ENCODE measurements at regions not wholly inside any gene's neighbourhood (a gene's known extent, or its start where the extent isn't known, plus 50 kb on each side); places are given as distances from the start of the nearest gene placed in this dataset.

DNA sequence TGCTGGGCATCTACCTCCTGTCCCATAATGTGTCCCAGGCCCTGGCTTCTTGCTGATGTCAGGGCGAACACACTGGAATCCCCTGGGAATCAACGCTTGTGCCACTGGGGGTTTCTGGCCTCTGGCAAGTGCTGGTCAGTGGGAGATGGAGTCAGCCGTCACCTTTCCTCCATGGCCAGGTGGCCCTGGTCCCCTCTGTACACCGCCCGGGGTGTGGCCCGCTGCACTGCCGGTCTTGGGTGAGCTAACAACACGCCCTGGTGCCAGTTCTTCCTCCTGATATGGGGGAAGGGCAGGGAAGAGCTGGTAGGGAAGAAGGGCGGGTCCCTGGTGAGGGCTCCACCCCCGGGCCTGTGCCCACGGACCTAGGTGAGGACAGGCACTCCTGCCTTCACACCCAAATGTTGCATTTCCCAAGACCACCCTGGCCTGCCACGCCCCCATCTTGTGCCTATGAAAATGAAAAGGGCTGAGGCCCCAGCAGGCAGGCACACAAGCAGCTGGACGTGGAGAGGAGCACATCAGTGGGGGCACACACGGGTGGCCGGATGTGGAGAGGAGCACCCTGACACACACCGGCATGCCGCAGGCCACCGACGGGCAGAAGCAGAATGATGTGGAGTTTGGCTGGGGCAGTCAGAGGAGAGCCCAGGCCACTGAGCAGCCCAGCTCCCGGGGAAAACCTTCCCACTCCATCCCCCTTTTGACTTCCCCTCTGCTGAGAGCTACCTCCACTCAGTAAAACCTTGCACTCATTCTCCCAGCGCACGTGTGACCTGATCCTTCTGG lies 140.5 kb downstream of the ASB1 start:
- no peaks in the 10 kb centered on the region for H3K9me3 Mint-ChIP-seq
- ATAC-seq (no peak), DNase-seq (ENCODE audit: low spot score in 2 of 2) (no peak)
- no peaks in the 10 kb centered on the region for H3K36me3 Mint-ChIP-seq
- no peak overlapping the region for H3K27ac Mint-ChIP-seq

DNA sequence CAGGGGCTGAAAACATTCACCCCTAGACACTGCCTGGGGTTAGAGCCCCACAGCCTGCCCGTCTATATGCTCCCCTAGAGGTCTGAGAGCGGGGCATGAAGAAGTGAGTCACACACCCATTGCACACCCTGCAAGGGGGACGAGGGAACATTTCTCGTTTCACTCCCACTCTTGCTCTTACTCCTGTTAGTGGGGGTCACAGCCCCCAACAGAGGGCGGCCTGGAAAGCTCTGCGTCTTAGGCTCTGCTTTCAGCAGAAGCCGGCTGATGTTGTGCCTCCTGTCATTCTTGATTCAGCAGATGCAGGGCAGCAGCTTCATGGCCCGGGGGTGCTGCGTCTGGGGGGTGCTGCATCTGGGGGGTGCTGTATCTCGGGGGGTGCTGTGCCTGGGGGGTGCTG lies 141.3 kb downstream of the ASB1 start:
- ATAC-seq (no peak), DNase-seq (ENCODE audit: low spot score in 2 of 2) (no peak)
- Mint-ChIP-seq H3K27ac (no peak overlapping the region), H3K36me3 (no peaks in the 10 kb centered on the region), H3K9me3 (no peaks in the 10 kb centered on the region)

DNA sequence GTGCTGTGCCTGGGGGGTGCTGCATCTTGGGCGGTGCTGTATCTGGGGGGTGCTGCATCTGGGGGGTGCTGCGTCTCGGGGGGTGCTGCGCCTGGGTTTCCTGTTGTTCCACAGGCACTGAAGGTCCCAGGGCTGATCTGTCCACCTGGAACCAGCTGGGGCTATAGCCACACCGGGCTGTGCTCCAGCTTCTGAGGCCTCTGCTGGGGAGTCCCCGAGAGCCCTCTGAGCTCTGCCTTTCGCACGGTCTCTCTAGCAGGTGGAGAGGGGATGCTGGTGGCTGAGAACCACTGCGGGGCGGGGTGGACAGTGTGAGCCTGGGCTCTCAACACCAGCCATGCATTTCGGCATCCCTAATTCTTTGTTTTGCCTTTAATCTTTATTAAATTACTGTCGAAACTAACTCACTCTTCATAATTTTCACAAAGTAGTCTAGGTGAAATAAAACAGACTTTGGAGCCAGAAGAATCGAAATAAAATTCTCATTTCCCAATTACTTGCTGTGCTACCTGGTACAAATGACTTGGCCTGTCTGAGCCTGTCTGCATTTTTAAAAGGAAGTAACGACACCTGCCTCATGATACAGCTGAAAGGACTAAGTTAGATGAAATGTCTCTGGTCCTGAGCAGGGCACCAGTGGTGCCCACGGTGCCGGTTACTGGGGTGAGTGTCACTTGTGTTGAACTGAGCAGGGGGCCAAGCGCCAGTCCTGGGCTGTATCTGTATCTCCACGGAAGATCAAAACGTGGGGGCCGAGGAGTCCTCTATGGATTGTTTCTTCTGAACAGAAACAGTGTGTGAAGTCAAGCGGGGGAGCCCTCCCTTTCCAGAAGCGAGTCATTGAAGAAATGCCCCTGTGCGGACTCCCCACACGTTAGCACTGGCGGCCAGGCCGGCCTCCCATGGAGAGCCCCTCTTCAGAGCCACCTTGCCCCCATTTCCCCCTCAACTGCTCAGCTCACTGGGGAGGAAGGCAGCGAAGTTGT lies 142.0 kb downstream of the ASB1 start:
- Mint-ChIP-seq H3K9me3 (no peaks in the 10 kb centered on the region), H3K36me3 (no peaks in the 10 kb centered on the region), H3K27ac (no peak overlapping the region)
- DNase-seq (ENCODE audit: low spot score in 2 of 2) (no peak), ATAC-seq (no peak)

DNA sequence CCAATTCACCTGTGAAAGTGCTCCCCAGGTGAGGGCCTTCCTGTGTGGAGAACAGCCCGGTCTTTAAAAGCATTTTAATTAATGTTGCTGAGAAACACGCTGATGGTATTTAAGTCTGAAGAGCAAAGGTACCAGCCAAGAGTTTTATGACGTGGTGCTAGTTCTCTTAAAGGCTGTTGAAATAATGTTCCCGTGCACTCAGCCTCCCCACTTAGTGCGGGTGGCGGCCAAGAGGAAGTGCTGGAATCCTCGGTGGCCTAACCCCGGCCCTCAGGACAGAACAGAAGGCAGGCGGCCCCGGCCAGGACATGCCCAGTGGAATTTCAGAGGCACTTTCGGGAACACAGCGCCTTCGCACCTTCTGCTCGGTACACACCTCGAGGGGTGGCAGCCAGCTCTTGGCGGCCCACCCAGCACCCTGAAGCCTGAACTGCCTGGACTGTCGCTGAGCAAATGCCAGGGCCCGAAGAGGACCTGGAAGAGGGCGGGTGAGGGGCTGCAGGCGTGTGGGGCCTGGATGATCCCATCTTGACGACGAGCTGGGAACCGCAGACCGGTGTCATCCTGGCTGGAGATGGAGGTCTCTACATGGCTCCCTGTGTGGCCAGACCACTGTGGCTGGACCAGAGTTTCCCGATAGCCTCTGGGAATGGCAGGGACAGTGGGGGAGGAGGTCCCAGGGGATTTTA lies 142.9 kb downstream of the ASB1 start:
- Mint-ChIP-seq H3K36me3 (no peaks in the 10 kb centered on the region), H3K27ac (no peak overlapping the region), H3K9me3 (no peaks in the 10 kb centered on the region)
- ATAC-seq, result no peak
- DNase-seq (ENCODE audit: low spot score in 2 of 2), result no peak

DNA sequence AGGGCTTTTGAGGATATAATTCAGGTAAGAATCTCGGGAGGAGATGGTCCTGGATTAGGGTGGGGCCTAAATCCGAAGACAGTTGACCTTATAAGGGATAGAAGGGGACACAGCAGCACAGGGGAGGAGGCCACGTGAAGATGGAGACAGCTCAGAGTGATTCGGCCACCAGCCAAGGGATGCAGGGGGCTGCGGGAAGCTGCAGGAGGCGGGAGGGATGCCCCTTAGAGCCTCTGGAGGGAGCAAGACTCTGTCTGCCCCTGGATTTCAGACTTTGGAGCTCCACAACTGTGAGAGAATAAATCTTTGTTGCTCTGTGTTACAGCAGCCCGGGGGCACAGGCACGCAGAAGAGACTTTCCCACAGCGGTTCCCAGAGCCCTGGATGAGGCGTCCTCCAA lies 143.7 kb downstream of the ASB1 start:
- DNase-seq (ENCODE audit: low spot score in 2 of 2), result no peak
- H3K9me3 Mint-ChIP-seq, result no peaks in the 10 kb centered on the region
- no peak overlapping the region for H3K27ac Mint-ChIP-seq
- no peak for ATAC-seq
- H3K36me3 Mint-ChIP-seq, result no peaks in the 10 kb centered on the region

DNA sequence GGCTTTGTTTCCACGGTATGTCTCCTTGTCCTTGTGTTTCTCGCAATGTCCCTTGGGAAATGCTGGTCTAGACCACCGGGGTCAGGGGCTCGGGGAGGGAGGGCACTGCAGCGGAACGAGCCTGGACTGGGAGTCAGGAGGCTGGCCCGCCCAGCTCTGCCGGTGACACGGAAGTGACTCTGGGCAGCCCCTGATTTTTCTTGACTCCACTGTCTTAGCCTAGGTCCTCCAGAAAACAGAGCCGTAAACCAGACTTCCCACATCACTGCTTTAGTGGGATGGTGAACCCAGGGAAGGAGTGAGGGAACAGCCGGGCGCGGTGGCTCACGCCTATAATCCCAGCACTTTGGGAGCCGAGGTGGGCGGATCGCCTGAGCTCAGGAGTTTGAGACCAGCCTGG lies 144.2 kb downstream of the ASB1 start:
- ATAC-seq, result no peak
- no peaks in the 10 kb centered on the region for H3K36me3 Mint-ChIP-seq
- H3K27ac Mint-ChIP-seq, result no peak overlapping the region
- no peaks in the 10 kb centered on the region for H3K9me3 Mint-ChIP-seq
- no peak for DNase-seq (ENCODE audit: low spot score in 2 of 2)

DNA sequence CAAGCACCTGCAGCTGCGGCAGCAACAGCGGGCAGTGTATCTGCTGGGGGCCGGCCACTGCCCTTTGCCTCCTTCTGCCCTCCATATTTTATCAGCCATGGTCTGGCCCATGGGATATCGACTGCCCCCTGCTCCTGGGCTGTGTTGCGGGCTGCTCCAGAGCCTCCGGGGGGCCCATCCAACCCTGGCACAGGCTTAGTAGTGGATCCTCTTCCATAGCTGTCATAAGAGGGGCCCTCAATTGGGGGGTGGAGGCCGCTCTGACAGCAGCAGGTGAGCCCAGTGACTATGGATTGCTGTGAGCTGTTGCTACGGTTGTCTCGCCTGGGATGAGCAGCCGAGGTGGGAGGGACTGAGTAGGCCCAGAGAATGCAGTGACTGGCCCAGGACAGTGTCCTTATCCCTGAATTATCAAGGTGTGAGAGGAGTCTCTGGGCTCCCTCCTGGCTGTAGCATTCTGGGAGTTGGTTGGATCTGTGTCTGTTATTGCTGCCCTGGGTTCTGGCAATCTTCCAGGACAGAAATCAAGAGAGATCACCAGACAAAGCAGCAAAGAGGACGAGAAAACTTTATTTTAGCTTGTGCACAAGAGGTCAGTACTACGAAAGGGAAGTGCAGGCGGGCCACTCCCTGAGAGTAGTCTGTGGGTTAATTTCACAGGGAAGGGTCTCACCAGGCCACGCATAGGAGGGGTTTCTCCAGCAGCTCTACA lies 145.1 kb downstream of the ASB1 start:
- ATAC-seq (no peak), DNase-seq (ENCODE audit: low spot score in 2 of 2) (no peak)
- Mint-ChIP-seq H3K36me3 (no peaks in the 10 kb centered on the region), H3K9me3 (no peaks in the 10 kb centered on the region), H3K27ac (no peak overlapping the region)

DNA sequence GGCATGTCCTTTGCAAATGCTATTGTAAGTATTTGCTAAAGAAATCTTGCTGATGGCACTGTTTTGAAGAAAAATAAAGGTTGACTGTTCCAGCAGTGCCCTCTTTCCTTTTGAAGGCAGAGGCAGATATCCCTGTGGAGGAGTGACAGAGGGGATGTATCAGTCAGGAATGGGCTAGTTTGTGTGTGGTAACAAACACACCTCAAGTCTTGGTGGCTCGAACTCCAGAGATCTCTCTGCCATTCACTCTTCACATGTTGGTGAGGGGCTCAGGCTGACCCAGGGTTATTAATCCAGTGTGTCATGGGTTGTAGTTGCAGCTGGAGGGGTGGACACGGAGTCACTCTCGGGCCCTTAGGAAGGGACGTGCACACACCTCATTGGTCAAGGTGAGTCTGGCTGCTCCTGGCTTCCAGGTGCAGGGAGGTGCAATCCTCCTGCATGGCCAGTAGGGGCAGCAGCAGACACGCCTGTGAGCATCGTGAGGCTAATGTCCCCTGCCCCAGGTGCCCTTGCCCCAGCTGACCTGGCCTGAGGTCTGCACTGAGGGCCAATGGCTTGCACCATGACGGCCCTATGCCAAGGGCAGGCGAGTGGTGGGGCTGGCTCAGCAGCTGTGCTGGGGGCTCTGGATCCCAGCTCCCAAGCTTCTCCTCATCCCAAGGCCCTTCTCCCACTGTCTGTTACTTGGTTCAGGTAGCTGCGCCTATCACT lies 146.5 kb downstream of the ASB1 start:
- ATAC-seq (peak in 1 of 2 donors; percentile 49), DNase-seq (ENCODE audit: low spot score in 2 of 2) (peak in 1 of 2 donors; percentile 26)
- Mint-ChIP-seq H3K9me3 (no peaks in the 10 kb centered on the region), H3K27ac (no peak overlapping the region), H3K36me3 (no peaks in the 10 kb centered on the region)

DNA sequence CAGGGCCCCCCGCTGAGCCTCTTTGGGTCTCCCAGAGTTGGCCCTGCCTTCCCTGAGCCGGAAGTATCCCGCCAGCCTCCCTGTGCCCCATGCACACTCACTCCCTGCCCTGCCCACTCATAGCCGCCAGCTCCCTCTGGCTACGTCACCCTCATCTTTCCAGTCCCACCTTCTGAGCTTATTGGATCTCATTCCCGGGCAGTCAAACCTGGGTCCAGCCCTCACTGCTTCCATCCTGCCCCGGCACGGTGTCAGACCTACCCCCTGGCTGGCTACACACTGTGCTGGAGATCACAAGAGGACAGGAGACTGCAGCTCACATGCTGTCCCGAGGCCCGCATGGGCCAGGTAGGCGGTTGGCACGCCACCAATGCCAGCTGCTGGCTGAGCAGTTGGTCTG lies 147.2 kb downstream of the ASB1 start:
- DNase-seq (ENCODE audit: low spot score in 2 of 2) (no peak), ATAC-seq (no peak)
- Mint-ChIP-seq H3K36me3 (no peaks in the 10 kb centered on the region), H3K9me3 (no peaks in the 10 kb centered on the region), H3K27ac (no peak overlapping the region)

DNA sequence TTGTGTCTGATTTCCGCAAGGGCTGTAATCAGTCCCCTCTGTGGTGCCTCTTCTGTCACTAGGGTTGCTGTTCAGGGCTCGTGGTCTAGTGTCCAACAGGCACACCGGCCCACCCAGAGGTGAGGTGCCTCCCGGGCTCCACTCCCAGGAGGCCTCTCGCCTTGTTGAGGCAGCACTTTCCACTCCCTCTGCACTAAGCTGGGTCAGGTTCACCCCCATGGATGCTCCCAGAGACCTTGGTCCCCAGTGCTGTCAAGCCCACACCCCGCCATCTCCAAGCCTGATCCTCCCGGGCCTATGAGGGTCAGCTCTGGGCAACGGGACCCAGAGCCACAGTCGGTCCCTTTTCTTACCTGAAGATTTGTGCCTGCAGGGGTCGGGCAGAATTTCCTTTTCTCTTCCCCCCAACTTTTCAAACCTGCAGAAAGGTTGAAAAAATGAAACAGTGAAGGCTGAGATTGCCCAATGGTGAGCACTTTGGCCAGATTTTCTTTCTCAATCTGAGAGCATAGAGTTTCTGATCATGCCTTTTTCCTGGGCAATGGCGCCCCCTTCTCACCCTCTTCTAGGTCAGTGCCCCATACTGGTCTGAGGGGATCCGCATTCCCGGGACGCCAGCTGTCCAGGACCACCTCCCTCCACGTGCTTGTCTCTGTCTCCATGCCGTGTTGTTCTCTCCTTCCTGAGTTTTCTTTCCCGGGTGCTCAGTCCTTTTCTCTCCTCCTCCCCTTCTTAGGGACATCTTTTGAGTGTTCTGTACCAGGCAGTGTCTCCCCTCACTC lies 148.0 kb downstream of the ASB1 start:
- H3K27ac Mint-ChIP-seq, result no peak overlapping the region
- no peak for ATAC-seq
- H3K36me3 Mint-ChIP-seq, result no peaks in the 10 kb centered on the region
- H3K9me3 Mint-ChIP-seq, result no peaks in the 10 kb centered on the region
- DNase-seq (ENCODE audit: low spot score in 2 of 2), result no peak

DNA sequence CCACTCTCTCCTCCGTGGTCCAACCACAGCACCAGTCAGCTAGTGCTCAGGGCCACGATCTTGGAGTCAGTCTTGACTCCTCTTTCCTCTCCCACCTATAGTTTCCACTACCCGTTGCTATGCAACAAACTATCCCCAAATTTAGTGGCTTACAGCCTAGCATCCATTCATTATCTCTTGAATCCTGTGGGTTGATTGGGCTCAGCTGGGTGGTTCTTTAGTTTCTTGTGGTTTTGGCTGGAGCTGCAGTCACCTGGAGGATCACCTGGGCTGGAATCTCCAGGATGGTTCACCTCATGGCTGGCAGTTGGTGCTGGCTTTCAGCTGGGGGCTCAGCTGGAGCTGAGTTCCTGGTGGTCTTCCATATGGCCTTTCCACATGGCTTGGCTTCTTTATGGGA lies 149.9 kb downstream of the ASB1 start:
- Mint-ChIP-seq H3K27ac (no peak overlapping the region), H3K36me3 (no peaks in the 10 kb centered on the region), H3K9me3 (no peaks in the 10 kb centered on the region)
- DNase-seq (ENCODE audit: low spot score in 2 of 2) (no peak), ATAC-seq (no peak)

DNA sequence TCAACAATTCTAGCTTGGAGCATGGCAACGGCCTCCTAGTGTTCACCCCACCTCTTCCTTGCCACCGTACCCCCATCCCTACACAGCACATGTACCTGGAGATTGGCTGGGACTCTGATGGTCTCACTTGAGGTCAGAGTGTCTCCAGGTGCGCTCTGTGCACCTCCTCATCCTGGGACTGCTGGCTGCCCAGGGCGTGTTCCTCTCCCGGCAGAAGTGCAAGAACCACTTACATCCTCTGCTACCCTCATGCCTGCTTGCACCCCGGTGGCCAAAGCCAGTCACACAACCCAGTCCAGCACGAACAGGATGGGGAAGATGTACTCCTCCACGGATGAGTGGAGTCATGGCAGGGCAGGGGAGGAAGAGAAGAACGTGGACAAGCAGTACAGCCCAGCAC lies 151.5 kb downstream of the ASB1 start:
- ATAC-seq (no peak), DNase-seq (ENCODE audit: low spot score in 2 of 2) (no peak)
- Mint-ChIP-seq H3K9me3 (no peaks in the 10 kb centered on the region), H3K36me3 (no peaks in the 10 kb centered on the region), H3K27ac (no peak overlapping the region)

DNA sequence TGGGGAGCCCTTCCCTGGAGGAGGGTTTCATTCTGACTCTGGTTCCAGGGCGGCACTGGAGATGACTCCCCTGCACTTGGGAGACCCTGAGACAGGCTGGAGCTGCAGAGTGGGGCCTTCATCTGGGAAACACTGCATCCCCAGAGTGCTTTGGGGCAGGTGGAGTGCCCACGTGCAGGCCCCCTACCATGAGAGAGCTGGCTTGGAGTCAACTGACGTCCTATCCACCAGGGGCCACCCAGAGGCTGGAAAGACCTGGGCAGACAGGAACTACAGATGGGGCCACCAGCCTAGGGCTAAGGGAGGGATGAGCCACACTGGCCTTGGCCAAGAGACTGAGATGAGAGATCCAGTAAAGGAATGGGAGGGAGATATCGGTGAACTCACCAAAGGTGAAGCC lies 153.8 kb downstream of the ASB1 start:
- no peaks in the 10 kb centered on the region for H3K36me3 Mint-ChIP-seq
- no peak overlapping the region for H3K27ac Mint-ChIP-seq
- DNase-seq (ENCODE audit: low spot score in 2 of 2) (no peak), ATAC-seq (no peak)
- H3K9me3 Mint-ChIP-seq, result no peaks in the 10 kb centered on the region

DNA sequence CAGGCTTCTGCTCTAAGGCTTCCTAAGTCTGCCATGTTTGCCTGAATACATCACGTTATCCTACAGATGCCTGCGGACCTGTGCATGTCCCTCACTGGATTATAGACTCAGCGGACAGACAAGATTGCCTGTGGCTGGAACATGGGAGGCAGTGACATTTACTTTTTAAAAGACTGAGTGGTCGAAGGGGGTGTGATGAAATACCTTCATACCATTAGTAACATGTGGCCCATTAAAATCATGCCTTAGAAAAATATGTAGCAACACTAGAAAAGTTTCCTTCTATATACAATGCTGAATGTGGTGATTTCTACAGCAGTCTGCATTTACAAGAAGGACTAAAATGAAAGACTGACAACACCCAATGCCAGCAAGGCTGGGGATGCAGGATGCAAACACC lies 154.4 kb downstream of the ASB1 start:
- H3K36me3 Mint-ChIP-seq, result no peaks in the 10 kb centered on the region
- no peak for DNase-seq (ENCODE audit: low spot score in 2 of 2)
- no peaks in the 10 kb centered on the region for H3K9me3 Mint-ChIP-seq
- ATAC-seq, result no peak
- no peak overlapping the region for H3K27ac Mint-ChIP-seq

DNA sequence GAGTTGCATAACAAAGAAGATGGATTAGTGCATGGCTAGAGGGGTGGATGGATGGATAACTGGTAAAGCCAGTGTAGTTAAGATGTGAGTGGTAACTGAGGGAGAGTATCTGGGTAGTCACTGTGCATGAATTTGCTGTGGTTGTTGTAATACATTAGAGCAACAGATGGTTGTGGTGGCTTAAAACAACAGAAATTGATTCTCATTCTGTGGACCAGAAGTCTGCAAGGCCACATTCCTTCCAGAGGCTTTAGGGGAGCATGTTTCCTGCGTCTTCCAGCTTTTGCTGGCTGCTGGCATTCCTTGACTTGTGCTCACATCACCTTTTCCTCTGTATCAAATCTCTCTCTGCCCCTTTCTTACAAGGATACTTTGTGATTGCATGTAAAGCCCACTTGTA lies 155.4 kb downstream of the ASB1 start:
- no peak for ATAC-seq
- Mint-ChIP-seq H3K9me3 (no peaks in the 10 kb centered on the region), H3K36me3 (no peaks in the 10 kb centered on the region), H3K27ac (no peak overlapping the region)
- no peak for DNase-seq (ENCODE audit: low spot score in 2 of 2)
